Natural killer cell (primary cell): ENCODE measurements at regions not wholly inside any gene's neighbourhood (a gene's known extent, or its start where the extent isn't known, plus 50 kb on each side); places are given as distances from the start of the nearest gene placed in this dataset.
"Not testable (repeated sequence)": the region's sequence is repeated elsewhere in the genome, so short reads cannot be mapped to it uniquely, and the experiment has no call there.

ENCODE experiments used
- ATAC-seq, 3 donors: fragments of 150-1000 bp in 2 of 3; fragments of 200-7000 bp in 1 of 3; cut with Tn5 transposase; 1 replicate in 1 of 3; 2 replicates in 2 of 3; pipeline ENCODE4 v1.10.0; 2021; ENCODE audit warnings: mild to moderate bottlenecking in 2 of 3, moderate library complexity in 2 of 3
- DNase-seq, 2 donors: peaks; one replicate each; pipeline versions ENCODE4 v3.0.0 to v3.0.0-alpha.2; 2013 to 2021; ENCODE audit warnings: mixed read lengths in 1 of 2
- H3K27ac ChIP-seq: one replicate; pipeline ENCODE4 v1.5.1; 2013; ENCODE audit warnings: mild to moderate bottlenecking, low read length
- H3K27me3 ChIP-seq: one replicate; pipeline ENCODE4 v1.6.1; 2013; ENCODE audit warnings: low read length; ENCODE audit not compliant: control insufficient read depth, insufficient read depth
- H3K36me3 ChIP-seq: one replicate; pipeline ENCODE4 v1.6.1; 2013; ENCODE audit warnings: low read length; ENCODE audit not compliant: control insufficient read depth, insufficient read depth
- H3K4me1 ChIP-seq: one replicate; pipeline ENCODE4 v1.6.1; 2013; ENCODE audit warnings: low read length; ENCODE audit not compliant: control insufficient read depth, insufficient read depth
- H3K4me3 ChIP-seq: one replicate; pipeline ENCODE4 v1.5.1; 2013; ENCODE audit warnings: low read length
- H3K9me3 ChIP-seq: one replicate; pipeline ENCODE4 v1.6.1; 2013; ENCODE audit warnings: low read length; ENCODE audit not compliant: control insufficient read depth, insufficient read depth
- H3K27ac Mint-ChIP-seq, 2 donors: one replicate each; pipeline ENCODE4 v1.8.0; 2022; ENCODE audit warnings: mild to moderate bottlenecking in 2 of 2, mixed read lengths in 2 of 2, moderate library complexity in 1 of 2
- H3K27me3 Mint-ChIP-seq, 2 donors: one replicate each; pipeline ENCODE4 v1.8.0; 2022; ENCODE audit warnings: low read depth in 2 of 2, mixed read lengths in 2 of 2
- H3K36me3 Mint-ChIP-seq: one replicate; pipeline ENCODE4 v1.8.0; 2022; ENCODE audit warnings: mixed read lengths
- H3K4me1 Mint-ChIP-seq, 2 donors: one replicate each; pipeline ENCODE4 v1.8.0; 2022; ENCODE audit warnings: mixed read lengths in 2 of 2
- H3K4me3 Mint-ChIP-seq: one replicate; pipeline ENCODE4 v1.8.0; 2022; ENCODE audit warnings: mild to moderate bottlenecking, moderate library complexity, mixed read lengths
- H3K9me3 Mint-ChIP-seq, 2 donors: one replicate each; pipeline ENCODE4 v1.8.0; 2022; ENCODE audit warnings: mixed read lengths in 2 of 2
- WGBS: methylation state at CpG from one replicate; pipeline ENCODE4 v1.1.7; 2013; ENCODE audit warnings: missing lambda C conversion rate; ENCODE audit not compliant: insufficient coverage; 5-methylcytosine and 5-hydroxymethylcytosine counted together
- intact Hi-C: fragments of 100-400 bp; cut with micrococcal nuclease; formaldehyde crosslinking; loops from one replicate; pipeline ENCODE4 v1.14.2; 2022
- TF ChIP-seq, protein P1 (sequence below): fragments of 200-600 bp; IDR thresholded peaks from one replicate; pipeline ENCODE4 v1.8.0; 2022; ENCODE audit warnings: antibody characterized with exemption

DNA sequence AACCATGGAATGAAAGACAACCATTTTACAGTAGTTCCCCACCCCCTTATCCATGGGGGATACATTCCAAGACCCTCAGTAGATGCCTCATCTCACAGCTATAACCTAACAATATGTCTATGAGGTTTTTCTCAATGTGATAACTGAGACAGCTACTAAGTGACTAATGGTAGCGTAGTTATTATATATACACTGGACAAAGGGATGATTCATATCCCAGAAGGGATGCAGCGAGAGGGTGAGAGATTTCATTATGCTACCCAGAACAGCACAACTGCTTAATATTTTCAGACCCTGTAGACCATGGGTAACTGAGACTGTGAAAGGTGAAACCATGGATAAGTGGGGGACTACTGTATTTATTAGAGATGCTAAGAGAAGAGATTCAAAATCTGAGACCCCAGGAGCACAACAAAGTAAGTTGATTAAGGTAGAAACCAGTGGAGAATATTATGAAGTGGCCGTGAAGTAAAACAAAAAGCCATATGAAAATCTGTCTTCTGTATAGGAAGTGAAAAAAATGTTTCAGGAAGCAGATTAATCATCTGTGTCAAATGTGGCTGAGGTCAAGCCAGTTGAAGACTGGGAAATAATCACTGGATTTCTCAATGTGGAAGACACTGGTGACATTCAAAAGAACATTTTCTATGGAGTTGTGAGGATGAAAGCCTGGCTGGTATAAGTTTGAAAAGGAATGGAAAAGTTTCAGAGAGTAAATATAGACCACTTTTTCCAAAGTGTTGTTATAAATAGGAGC lies 77.2 kb downstream of the RPL10L start:
- intact Hi-C loops = no loop called here
- Histone ChIP-seq H3K4me1 (no peaks in the 10 kb centered on the region), H3K27ac (no peak overlapping the region), H3K4me3 (no peak overlapping the region), H3K27me3 (no peaks in the 10 kb centered on the region), H3K9me3 (no peaks in the 10 kb centered on the region), H3K36me3 (no peaks in the 10 kb centered on the region)
- Mint-ChIP-seq H3K36me3 (peaks cover 5% of the 10 kb centered on the region), H3K4me1 (no peaks in the 10 kb centered on the region), H3K27me3 (no peaks in the 10 kb centered on the region), H3K4me3 (no peak overlapping the region), H3K9me3 (peaks cover 22 to 24% of the 10 kb centered on the region in 2 donors), H3K27ac (no peak overlapping the region)
- DNase-seq = no peak
- ATAC-seq = no peak
- 61% methylated on average over 3 of the region's 3 CpGs for WGBS
- TF ChIP-seq, protein P1, sequence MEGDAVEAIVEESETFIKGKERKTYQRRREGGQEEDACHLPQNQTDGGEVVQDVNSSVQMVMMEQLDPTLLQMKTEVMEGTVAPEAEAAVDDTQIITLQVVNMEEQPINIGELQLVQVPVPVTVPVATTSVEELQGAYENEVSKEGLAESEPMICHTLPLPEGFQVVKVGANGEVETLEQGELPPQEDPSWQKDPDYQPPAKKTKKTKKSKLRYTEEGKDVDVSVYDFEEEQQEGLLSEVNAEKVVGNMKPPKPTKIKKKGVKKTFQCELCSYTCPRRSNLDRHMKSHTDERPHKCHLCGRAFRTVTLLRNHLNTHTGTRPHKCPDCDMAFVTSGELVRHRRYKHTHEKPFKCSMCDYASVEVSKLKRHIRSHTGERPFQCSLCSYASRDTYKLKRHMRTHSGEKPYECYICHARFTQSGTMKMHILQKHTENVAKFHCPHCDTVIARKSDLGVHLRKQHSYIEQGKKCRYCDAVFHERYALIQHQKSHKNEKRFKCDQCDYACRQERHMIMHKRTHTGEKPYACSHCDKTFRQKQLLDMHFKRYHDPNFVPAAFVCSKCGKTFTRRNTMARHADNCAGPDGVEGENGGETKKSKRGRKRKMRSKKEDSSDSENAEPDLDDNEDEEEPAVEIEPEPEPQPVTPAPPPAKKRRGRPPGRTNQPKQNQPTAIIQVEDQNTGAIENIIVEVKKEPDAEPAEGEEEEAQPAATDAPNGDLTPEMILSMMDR = no peak

DNA sequence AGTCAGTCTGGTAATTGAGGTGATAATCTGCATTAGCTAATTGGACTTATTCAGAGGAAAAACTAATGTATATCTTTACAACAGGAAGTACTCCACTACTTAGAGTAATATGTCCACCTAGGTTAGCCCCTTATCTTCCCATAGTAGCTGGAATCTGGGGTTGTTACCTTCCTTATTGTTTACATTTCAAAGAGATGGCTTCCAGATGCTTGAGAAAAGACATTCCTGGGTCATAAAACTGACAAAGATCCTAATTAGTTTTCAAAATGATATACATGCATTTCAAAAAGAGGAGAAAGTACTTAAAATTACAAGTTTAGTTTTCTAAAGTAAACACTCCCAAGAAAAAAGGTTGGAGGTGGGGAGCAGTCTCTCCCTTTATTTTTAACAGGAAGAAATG lies 78.1 kb downstream of the RPL10L start:
- no peaks in the 10 kb centered on the region for H3K27me3 ChIP-seq
- H3K4me1 ChIP-seq = no peaks in the 10 kb centered on the region
- peaks cover 25 to 26% of the 10 kb centered on the region in 2 donors for H3K9me3 Mint-ChIP-seq
- H3K4me1 Mint-ChIP-seq = no peaks in the 10 kb centered on the region
- no peaks in the 10 kb centered on the region for H3K9me3 ChIP-seq
- no peak for DNase-seq
- H3K4me3 ChIP-seq = no peak overlapping the region
- H3K36me3 Mint-ChIP-seq = peaks cover 8% of the 10 kb centered on the region
- no peaks in the 10 kb centered on the region for H3K36me3 ChIP-seq
- H3K4me3 Mint-ChIP-seq = no peak overlapping the region
- ATAC-seq = no peak
- H3K27ac Mint-ChIP-seq = no peak overlapping the region
- intact Hi-C loops = no loop called here
- TF ChIP-seq, protein P1 = no peak
- H3K27me3 Mint-ChIP-seq = no peaks in the 10 kb centered on the region
- no peak overlapping the region for H3K27ac ChIP-seq

DNA sequence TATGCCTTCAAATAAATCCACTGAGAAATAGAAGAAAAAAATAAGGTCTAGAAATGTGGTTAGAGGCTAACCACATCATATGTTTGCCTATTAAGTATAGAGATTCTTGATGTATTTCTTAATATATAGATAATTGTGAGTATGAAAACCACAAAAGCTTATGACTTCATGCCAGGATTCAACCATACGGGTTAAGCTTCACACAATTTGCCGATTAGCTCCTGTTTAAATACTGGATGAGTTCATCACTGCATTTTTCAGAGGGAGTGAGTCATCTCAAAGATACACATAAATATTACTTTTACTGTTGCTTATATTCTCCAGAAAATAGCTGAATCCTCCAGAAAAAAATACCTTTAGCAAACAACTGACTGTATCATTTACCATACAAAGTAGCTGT lies 79.6 kb downstream of the RPL10L start:
- H3K36me3 ChIP-seq = no peaks in the 10 kb centered on the region
- H3K4me1 Mint-ChIP-seq = no peaks in the 10 kb centered on the region
- no peak for DNase-seq
- H3K27ac Mint-ChIP-seq = no peak overlapping the region
- H3K27ac ChIP-seq = no peak overlapping the region
- TF ChIP-seq, protein P1 = no peak
- 83% methylated on average over 2 of the region's 2 CpGs for WGBS
- intact Hi-C loops = no loop called here
- H3K4me3 ChIP-seq = no peak overlapping the region
- H3K27me3 ChIP-seq = no peaks in the 10 kb centered on the region
- peaks cover 20 to 31% of the 10 kb centered on the region in 2 donors for H3K9me3 Mint-ChIP-seq
- no peaks in the 10 kb centered on the region for H3K4me1 ChIP-seq
- no peaks in the 10 kb centered on the region for H3K27me3 Mint-ChIP-seq
- H3K36me3 Mint-ChIP-seq = peaks cover 8% of the 10 kb centered on the region
- no peaks in the 10 kb centered on the region for H3K9me3 ChIP-seq
- no peak overlapping the region for H3K4me3 Mint-ChIP-seq
- ATAC-seq = no peak

DNA sequence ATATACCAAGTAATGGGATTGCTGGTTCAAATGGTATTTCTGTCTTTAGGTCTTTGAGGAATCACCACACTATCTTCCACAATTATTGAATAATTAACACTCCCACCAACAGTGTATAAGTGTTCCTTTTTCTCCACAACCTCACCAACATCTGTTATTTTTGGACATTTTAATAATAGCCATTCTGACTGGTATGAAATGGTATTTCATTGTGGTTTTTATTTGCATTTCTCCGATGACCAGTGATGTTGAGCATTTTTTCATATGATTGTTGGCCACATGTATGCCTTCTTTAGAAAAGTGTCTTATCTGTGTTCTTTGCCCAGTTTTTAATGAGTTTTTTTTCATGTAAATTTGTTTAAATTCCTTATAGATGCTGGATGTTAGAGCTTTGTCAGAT lies 83.4 kb downstream of the RPL10L start:
- H3K9me3 Mint-ChIP-seq = peaks cover 18 to 23% of the 10 kb centered on the region in 2 donors
- ATAC-seq, H3K27me3 Mint-ChIP-seq: not testable (repeated sequence)

More for the DNA sequence above, 83.4 kb downstream of the RPL10L start:
- H3K36me3 Mint-ChIP-seq, intact Hi-C loops, H3K36me3 ChIP-seq, H3K4me1 Mint-ChIP-seq, DNase-seq, H3K27me3 ChIP-seq, H3K27ac Mint-ChIP-seq, H3K27ac ChIP-seq, H3K4me3 ChIP-seq, H3K9me3 ChIP-seq, H3K4me1 ChIP-seq, H3K4me3 Mint-ChIP-seq: not testable (repeated sequence)
- 100% methylated on average over 1 of the region's 1 CpG for WGBS
